Hippocampal formation (tissue), 2 donors: ENCODE measurements at regions not wholly inside any gene's neighbourhood (a gene's known extent, or its start where the extent isn't known, plus 50 kb on each side); places are given as distances from the start of the nearest gene placed in this dataset.
"Not testable (repeated sequence)": the region's sequence is repeated elsewhere in the genome, so short reads cannot be mapped to it uniquely, and the experiment has no call there.

Source experiments
- DNase-seq, 2 donors: peaks; one replicate each; lab custom pipeline; 2025; lab: John Stamatoyannopoulos, UW

DNA sequence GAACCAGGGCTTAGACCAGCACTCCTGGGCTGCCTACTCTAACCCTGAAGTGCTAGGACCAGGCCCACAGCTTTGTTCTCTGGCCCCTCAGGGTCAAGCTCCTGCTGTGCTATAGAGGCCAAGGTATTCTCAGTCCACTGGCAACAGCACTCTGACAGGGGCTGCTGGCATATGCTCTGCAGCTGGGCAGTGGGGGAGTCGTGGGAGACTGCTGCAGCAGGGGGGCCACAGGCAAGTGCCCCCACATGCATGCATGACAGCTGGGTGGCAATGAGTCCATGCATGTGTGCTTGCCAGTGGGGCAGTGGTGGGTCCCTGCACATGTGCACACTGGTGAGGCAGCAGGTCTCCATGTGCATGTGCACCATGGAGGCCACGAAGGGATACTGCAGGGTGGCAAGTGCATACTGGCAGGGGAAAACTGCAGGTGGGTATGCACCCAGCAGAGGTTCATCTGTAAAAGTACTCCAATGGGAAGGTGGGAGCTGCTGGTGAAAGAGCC lies 364.9 kb upstream of the IRAK1BP1 start:
- DNase-seq: no peak

DNA sequence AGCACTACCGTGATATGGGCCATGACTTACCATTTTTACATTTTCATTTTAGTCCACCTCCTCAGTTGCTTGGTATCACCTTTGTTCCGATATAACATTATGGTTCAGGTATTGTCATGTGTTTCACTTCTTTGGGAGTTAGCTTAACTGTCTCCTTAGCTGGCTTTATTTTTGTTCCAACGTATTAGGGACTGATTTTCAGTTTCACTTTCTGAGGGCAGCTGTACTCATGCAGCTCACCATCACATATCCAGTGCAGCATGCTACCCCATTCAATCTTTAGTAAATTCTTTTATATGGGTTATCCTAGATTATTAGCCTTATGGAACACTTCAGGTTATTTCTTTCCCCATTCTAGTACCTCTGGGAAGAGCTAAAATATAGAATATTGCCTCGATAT lies 362.2 kb upstream of the IRAK1BP1 start:
- no peak for DNase-seq

DNA sequence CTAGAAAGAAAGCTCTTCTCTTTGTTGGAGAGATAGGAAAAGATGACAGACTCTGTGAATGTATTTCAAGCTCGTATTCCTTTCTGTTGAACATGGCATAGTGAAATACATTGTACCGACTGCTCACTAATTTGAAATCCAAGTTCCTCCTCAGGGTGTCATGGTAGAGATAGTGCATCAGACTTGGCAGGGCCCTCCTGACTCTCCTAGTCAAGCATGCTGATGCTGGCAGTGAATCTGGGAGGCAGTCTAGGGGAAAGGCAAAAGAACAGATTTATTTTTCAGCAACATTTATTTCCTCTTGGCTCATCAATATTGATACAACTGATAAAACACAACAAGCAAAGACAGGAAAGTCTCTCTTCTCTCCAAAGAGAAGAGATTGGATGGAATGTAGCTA lies 356.3 kb upstream of the IRAK1BP1 start:
- DNase-seq: no peak

DNA sequence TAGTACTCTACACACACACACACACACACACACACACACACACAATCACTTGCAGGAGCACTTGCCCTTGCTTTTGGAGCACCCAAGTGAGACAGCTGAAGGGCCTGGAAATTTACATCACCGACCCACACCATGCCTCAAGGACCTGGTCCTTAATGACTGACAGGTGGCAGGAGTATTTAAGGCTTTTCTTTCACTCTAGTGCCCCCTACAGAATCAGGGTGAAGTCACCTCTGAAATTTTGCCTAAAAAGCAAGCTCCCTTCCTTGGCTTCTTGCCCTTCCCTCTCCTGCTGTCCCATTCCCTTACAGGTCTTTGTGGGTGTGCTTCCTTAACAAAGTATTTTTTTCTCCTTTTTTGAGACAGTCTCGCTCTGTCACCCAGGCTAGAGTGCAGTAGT lies 353.5 kb upstream of the IRAK1BP1 start:
- no peak for DNase-seq

DNA sequence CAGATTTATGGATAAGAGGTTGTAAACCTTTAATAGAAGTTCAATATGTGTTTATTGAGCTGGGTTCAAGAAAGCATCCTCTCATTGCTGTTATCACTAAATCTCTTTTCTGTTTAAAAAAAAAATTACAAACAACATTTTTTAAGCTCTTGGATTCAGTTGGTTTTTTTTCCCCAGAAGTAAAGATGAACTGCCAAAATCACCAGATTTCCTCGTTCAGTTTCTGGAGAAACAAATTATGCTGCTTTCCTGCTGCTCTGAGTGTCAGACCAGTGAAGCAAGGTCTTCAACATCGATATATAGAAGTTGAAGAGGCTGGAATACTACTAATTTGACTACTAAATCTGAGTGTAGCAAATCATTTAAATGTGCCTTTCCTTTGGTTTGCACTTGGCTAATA lies 352.1 kb upstream of the IRAK1BP1 start:
- no peak for DNase-seq

DNA sequence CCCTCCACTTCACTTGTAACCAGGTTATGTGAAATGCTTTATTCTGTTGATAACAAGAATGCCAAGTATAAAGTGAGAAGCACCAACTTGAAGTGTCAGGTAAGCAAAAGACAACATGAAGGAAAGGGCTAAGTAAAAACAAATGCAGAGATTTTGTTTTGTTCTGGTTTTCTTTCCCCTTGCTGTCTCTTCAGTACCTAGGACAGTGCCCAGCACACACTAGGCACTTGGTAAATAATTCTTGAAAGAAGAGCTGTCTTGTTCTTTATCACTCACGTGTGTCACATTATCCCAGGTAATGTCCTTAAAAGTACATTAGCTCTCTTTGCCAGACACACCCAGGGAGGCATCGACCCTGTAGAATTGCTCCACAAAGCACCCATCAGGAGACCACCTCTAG lies 350.0 kb upstream of the IRAK1BP1 start:
- DNase-seq: no peak

DNA sequence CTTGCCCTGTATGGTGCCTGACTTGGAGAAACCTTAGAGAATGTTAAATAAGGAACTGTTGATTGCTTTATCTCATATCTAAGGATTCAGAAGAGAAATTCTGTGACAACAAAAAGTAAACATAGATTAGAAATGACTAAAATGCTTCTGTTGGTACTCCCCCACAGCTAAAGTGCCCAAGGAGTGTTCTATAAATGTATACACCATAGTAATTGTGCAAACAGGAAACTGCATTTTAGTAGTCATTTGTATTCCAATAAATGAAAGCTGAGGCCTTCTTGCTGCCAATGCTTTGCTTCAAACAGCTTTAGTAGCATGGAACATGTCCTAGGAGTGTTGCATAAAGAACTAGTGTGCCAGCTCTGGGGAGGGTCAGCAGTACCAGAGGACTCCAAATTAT lies 343.7 kb upstream of the IRAK1BP1 start:
- DNase-seq: no peak

DNA sequence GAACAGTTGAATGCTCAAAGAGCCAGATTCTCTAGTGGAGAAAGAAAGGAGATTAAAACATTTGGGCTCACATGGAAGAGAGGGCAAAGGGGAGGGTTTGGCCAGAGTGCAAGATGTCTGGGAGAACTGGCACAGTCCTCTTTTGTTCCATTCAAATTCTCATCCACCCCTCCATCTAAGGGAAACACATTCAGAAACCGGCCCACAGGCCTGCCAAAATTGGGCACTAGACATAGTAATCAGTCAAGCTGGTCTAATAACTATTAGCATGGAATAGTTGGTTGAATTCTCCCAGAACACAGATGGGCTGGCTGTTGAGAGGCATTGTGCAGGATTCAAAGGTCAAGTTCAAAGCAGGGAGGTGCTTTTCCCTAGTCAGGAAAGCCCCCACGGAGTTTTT lies 341.4 kb upstream of the IRAK1BP1 start:
- peak; percentile 11 to 39 for DNase-seq

DNA sequence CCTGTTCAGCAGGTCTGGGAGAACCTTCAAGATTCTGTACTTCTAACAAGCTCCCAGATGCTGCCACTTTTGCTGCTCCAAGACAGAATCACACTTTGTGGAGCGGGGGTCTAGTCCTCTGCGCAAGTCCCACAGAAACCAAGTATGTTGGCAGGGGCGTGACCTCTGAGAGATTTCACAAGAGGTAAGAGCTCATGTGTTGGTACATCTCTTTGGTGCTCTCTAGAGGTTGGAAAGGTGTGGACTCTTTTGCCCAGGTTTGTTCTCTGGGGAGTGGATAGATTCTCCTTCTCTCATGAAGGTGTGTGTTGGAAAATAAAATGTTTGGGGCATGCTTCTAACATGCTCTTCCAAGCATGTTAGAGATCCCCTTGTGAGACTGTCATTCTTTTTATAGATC lies 340.9 kb upstream of the IRAK1BP1 start:
- no peak for DNase-seq

DNA sequence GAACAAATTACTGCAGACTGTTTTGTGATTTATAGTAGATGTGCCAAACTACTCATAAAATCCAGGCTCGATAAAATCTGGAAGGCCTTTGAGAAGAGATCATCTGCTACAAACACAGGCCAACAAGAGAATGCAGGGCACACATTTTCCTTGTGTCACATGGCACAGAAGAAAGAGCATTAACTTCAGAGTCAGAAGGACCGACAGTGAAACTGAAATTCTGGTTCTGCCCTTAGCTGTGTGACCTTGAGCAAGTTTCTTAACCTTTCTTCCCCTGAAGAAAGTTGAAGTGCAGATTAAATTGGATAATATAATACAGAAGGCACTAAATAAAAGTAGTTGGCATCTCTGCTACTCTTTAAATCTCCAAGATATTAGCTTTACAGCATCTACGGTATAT lies 338.4 kb upstream of the IRAK1BP1 start:
- no peak for DNase-seq

DNA sequence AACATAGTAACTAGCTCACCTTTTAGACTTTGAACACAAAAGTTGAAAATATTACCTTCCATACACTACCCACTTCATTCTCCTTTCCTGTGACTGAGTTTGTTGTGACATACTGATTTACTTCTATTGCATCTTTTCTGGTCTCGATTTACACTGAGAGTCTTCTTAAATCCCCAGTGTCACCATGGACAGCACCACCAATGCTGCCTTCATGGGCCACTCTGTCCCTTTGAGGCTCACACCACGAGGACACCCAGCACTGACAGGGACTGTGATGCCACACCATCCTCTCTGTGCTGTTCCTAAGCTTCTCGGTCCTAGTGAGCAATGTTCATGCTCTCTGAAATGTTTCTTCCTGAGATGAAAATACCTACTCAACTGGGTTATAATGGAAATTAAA lies 337.1 kb upstream of the IRAK1BP1 start:
- DNase-seq: no peak

DNA sequence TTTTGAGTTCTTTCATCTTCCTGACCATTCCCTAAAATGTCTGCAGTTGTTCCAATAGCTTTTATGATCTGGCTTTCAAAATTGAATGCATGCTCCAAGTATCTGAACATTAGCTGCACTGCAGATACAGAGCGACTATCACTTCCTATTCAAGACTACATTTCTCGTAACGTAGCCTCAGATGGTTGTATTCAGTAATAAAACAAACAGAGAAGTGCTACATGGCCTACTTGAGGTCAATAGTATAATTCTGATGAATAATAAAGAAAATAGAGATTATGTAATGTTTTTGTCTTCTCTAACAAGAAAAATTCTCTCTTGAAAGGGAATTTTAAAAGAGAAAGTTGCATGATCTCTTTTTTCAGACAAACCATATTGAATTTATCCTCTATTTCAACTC lies 333.9 kb upstream of the IRAK1BP1 start:
- no peak for DNase-seq

DNA sequence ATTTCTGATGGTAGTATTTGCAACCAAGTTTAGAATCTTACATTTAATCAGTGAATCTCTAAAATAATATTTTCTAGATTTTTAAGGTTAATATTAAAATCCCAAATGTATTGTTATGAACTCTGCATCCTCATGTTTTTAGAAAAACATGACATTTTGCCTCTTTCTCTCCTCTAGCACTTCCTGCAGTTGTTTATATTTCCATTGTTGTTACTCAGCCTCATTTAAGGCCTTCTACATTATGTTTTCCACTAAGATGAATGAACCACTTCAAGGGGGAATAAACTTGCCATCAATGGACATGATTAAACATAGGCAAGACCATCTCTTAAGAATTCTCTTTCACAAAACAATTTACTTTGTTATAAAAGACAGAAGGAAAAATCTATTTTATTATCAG lies 333.5 kb upstream of the IRAK1BP1 start:
- DNase-seq: no peak

DNA sequence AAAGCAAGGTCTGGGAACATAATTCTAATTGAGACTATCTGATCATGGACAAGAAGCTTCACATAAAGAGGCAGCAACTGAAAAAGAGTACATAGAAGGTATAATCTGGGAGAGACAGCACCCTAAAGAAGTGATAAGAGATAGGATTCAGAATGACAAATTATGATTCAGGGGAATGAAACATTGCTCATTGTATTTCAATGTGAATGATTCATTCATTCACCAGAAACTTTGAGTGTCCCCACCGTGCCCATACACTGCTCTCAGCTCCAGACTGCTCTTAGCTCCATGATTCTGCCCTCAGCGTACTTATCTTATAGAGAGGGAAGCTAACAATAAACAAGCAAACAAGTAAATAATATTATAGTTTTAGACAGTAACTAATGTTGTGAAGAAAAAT lies 329.3 kb upstream of the IRAK1BP1 start:
- DNase-seq: no peak

DNA sequence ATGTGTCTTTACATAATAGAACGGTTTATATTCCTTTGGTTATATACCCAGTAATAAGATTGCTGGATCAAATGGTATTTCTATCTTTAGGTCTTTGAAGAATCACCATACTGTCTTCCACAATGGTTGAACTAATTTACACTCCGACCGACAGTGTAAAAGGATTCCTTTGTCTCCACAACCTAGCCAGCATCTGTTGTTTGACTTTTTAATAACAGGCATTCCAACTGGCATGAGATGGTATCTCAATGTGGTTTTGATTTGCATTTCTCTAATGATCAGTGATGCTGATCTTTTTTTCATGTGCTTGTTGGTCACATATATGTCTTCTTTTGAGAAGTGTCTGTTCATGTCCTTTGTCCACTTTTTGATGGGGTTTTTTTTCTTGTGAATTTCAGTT lies 319.7 kb upstream of the IRAK1BP1 start:
- DNase-seq: not testable (repeated sequence)

DNA sequence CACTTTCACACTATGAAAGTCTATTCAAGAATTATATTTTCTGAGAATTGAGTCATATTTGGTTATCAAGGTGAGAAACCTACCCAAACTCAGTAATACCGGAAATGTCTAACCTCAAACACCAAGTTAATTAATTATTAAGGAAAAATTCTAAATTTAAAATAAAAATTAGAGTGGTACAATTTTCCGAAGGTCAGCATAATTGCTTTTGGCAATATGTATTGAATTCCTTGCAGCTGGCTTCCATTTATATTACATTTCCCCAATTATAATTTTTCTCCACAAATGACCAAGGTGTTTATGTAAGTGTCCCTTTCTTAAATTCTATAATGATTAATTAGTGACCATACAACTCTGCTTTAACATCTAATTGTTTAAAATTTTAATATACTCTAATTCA lies 316.0 kb upstream of the IRAK1BP1 start:
- no peak for DNase-seq

DNA sequence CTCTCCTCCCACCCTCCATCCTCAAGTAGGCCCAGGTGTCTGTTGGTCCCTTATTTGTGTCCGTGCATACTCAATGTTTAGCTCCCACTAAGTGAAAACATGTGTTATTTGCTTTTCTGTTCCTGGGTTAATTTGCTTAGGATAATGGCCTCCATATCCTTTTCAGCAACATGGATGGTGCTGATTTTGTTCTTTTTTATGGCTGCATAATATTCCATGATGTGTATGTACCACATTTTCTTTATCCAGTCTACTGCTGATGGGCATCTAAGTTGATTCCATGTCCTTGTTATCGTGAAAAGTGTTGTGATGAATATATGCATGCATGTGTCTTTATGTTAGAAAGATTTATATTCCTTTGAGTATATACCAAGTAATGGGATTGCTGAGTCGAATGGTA lies 314.9 kb upstream of the IRAK1BP1 start:
- no peak for DNase-seq

DNA sequence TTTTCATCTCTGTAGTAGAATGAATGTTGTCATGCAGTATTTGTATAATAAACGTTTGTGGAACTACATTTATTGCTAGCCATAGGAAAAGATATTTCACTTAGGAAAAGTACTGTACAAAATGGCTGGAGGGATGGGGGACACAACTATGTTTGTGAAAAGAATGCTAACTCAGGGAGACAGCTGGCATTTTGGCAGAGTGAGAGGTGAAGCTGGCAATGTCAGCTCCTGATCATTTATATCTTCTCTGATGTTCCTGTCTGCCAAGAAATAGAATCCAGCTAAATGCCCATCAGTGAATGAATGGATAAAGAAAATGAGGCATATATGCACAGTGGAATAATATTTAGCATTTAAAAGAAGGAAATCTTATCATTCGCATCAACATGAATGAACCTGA lies 313.0 kb upstream of the IRAK1BP1 start:
- DNase-seq: no peak

DNA sequence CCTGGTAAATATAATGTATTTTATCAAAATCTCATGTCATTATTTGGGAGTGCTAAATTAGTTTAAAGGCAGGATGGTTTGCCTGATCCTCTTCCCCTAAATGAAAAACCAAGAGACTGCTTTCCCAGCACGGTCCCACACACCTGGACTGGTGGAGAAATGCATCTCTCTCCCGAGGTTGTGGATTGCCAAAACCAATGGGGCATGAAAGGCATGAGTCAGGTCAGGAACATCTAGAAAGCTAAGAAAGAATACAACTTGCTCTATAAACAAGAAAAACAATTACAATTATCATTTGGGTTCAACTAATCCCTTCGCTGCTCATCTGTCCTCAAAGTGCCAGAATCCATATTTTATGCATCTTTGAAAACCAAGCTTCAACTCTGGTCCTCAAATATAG lies 308.3 kb upstream of the IRAK1BP1 start:
- DNase-seq: no peak

DNA sequence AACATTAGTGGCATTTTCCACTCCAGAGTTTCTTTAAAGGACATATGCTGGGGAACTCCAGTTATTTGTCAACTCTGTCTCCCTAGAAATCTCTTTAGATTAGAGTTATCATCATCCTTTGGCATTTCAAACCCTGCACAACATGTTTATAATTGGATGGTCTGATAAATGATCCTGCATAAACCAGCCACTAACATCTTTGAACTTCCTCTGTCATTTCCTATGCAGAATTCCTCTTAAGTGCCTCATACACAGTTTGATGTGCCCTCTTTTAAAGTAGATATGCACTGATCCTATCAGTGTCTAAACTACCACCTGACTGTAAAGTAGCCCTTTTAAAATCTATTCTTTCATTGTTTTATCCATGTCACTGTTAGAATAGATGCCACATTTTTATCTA lies 306.3 kb upstream of the IRAK1BP1 start:
- no peak for DNase-seq

DNA sequence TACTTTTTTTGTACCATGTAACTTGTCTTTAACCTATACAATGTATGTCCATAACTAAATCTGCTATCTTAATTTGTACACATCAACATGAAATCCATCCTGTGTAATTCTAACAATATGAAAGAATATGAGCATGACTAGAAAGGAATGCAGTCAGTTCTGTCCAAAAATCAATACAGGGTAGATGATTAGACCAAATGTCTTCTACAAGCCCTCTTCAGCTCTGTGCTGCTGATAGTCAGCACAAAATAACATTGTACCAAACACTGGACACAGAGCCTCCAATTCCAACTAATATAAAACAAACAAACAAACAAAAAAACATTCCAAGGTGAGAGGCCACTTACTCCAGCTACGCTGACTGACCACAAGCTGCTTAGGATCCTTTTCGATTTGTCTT lies 301.4 kb upstream of the IRAK1BP1 start:
- no peak for DNase-seq

DNA sequence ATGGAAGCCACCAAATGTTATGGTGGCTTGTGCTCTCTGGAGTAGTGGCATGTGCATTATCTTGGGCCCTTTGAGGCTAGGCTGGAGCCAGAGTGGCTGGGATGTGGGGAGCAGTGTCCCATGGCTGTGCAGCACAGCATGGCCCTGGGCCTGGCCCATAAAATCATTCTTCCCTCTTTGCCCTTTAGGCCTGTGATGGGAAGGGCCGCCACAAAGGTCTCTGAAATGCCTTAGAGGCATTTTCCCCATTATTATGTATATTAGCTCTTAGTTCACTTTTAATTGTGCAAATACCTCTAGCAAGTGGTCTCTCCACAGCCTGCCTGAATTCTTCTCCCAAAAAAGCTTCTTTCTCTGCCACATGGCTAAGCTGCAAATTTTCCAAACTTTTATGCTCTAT lies 297.3 kb upstream of the IRAK1BP1 start:
- no peak for DNase-seq

DNA sequence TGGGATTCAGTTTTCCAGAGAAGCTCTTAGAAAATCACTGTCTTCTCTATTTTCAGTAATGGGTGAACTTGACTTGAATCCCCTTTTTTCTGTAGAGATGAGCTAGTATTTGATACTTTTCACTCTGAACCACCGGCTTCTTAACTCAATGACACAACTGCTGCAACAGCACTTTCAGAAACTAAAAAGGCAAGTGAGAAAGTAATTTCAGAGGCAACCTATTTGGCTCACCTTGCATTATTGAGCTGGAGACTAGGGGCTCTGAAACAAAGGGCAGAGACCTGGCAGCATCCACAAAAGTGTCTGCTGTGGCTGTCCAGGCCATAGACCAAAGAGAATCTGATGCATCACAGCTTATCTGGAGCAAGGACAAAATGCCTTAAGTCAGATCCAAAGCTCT lies 289.8 kb upstream of the IRAK1BP1 start:
- no peak for DNase-seq

DNA sequence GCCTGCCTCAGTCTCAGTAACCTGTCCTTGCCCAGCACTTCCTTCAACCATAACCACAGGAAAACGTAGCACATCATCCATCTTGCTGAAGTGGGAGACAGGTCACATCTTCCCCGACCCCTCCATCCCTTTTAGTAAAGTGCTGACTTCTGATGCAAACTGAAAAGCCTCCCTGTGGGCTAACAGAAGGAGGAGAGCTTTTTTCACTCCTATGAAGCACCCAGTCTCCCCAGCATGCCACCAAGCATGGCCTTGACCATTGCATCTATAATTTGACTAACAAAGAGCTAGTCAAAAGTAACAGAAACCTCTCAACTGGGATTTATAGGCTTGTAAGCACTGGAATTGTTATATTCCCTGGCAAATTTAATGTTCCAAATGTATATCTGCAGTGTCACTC lies 288.9 kb upstream of the IRAK1BP1 start:
- DNase-seq: no peak

DNA sequence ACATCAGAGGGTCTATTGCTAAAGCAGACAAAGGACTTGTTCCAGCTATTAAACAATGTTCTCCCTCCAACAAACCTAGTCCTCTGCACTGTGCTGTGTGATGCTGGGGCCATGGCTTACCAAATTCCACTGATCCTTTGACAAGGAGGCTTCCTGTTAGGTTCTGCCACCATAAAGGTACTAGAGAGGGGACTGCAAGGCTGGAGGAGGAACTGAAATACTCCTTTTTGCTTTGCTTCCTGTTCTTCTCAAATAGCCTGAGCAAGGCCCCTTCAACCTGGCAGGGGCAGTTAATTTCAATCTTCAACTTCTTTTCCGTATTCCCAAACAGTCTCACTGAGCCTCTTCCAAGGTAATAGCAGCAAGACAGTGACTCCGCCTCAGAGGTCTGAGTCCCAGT lies 286.4 kb upstream of the IRAK1BP1 start:
- DNase-seq: no peak
